GM21381 (cell line): ENCODE measurements at regions not wholly inside any gene's neighbourhood (a gene's known extent, or its start where the extent isn't known, plus 50 kb on each side); places are given as distances from the start of the nearest gene placed in this dataset.
"Not testable (repeated sequence)": the region's sequence is repeated elsewhere in the genome, so short reads cannot be mapped to it uniquely, and the experiment has no call there.

Source experiments
- ATAC-seq: cut with Tn5 transposase; IDR thresholded peaks from one replicate; pipeline ENCODE4 v1.9.1; 2021; ENCODE audit warnings: mild to moderate bottlenecking, moderate library complexity; ENCODE audit not compliant: unreplicated experiment

GRCh38 chr9:81811688-81812087, 116.5 kb upstream of the SPATA31D4 start:
- ATAC-seq = not testable (repeated sequence)

GRCh38 chr9:81814401-81814793, 113.8 kb upstream of the SPATA31D4 start:
- ATAC-seq = no peak

GRCh38 chr9:81814794-81815464, 113.3 kb upstream of the SPATA31D4 start:
- ATAC-seq = peak; percentile 85

- no peak for ATAC-seq
These were observed 112.4 kb upstream of the SPATA31D4 start for GRCh38 chr9:81815781-81816180.

GRCh38 chr9:81819155-81819554, 109.1 kb upstream of the SPATA31D4 start:
- no peak for ATAC-seq

GRCh38 chr9:81819859-81820546, 108.2 kb upstream of the SPATA31D4 start:
- ATAC-seq = no peak

GRCh38 chr9:81822301-81822865, 105.8 kb upstream of the SPATA31D4 start:
- ATAC-seq = no peak

GRCh38 chr9:81822967-81823366, 105.3 kb upstream of the SPATA31D4 start:
- no peak for ATAC-seq

- ATAC-seq = no peak
These were observed 104.3 kb upstream of the SPATA31D4 start for GRCh38 chr9:81823672-81824554.

GRCh38 chr9:81824802-81825730, 103.2 kb upstream of the SPATA31D4 start:
- no peak for ATAC-seq

- no peak for ATAC-seq
These were observed 102.2 kb upstream of the SPATA31D4 start for GRCh38 chr9:81825846-81826516.

GRCh38 chr9:81826517-81826906, 101.7 kb upstream of the SPATA31D4 start:
- ATAC-seq = no peak

- ATAC-seq = peak; percentile 96
These were observed 100.5 kb upstream of the SPATA31D4 start for GRCh38 chr9:81827616-81828296.

GRCh38 chr9:81829195-81829882, 98.9 kb upstream of the SPATA31D4 start:
- no peak for ATAC-seq

GRCh38 chr9:81830431-81830830, 97.8 kb upstream of the SPATA31D4 start:
- ATAC-seq = not testable (repeated sequence)

- no peak for ATAC-seq
These were observed 95.5 kb upstream of the SPATA31D4 start for GRCh38 chr9:81832571-81833285.

GRCh38 chr9:81833563-81834345, 94.5 kb upstream of the SPATA31D4 start:
- no peak for ATAC-seq
